DMS114 treated with DMSO at 0.1 percent for 48 hours (cell line): ENCODE measurements at regions not wholly inside any gene's neighbourhood (a gene's known extent, or its start where the extent isn't known, plus 50 kb on each side); places are given as distances from the start of the nearest gene placed in this dataset.

Experiments used
- DNase-seq: peaks from one replicate; lab custom pipeline; 2025; ENCODE audit not compliant: unreplicated experiment; lab: John Stamatoyannopoulos, UW

GRCh38 chr17:70859829-70860228 is 690.5 kb downstream of the KCNJ2 start:
- no peak for DNase-seq

- DNase-seq = no peak
These were observed 693.0 kb downstream of the KCNJ2 start for GRCh38 chr17:70862295-70862694.

- DNase-seq = no peak
These were observed 694.3 kb downstream of the KCNJ2 start for GRCh38 chr17:70863436-70864248.

GRCh38 chr17:70865993-70866804 is 696.9 kb downstream of the KCNJ2 start:
- no peak for DNase-seq

- DNase-seq = no peak
These were observed 698.8 kb downstream of the KCNJ2 start for GRCh38 chr17:70868149-70868548.

GRCh38 chr17:70869402-70870085 is 700.2 kb downstream of the KCNJ2 start:
- DNase-seq = no peak

- no peak for DNase-seq
These were observed 702.0 kb downstream of the KCNJ2 start for GRCh38 chr17:70871180-70871818.

- no peak for DNase-seq
These were observed 702.8 kb downstream of the KCNJ2 start for GRCh38 chr17:70872103-70872502.

- no peak for DNase-seq
These were observed 706.5 kb downstream of the KCNJ2 start for GRCh38 chr17:70875729-70876310.

- DNase-seq = no peak
These were observed 709.5 kb downstream of the KCNJ2 start for GRCh38 chr17:70878879-70879278.

- no peak for DNase-seq
These were observed 710.1 kb downstream of the KCNJ2 start for GRCh38 chr17:70879401-70879800.

GRCh38 chr17:70881093-70881492 is 711.8 kb downstream of the KCNJ2 start:
- no peak for DNase-seq

GRCh38 chr17:70882504-70882903 is 713.2 kb downstream of the KCNJ2 start:
- DNase-seq = no peak

GRCh38 chr17:70886648-70887047 is 717.3 kb downstream of the KCNJ2 start:
- no peak for DNase-seq

GRCh38 chr17:70888324-70888723 is 719.0 kb downstream of the KCNJ2 start:
- DNase-seq = no peak

GRCh38 chr17:70891306-70891705 is 722.0 kb downstream of the KCNJ2 start:
- no peak for DNase-seq

GRCh38 chr17:70892527-70892926 is 723.2 kb downstream of the KCNJ2 start:
- no peak for DNase-seq

GRCh38 chr17:70896843-70897242 is 727.5 kb downstream of the KCNJ2 start:
- DNase-seq = no peak

GRCh38 chr17:70897446-70897845 is 728.1 kb downstream of the KCNJ2 start:
- DNase-seq = no peak

- no peak for DNase-seq
These were observed 732.5 kb downstream of the KCNJ2 start for GRCh38 chr17:70901870-70902269.

- no peak for DNase-seq
These were observed 736.5 kb downstream of the KCNJ2 start for GRCh38 chr17:70905796-70906195.
